DMS79 (cell line): ENCODE measurements at regions not wholly inside any gene's neighbourhood (a gene's known extent, or its start where the extent isn't known, plus 50 kb on each side); places are given as distances from the start of the nearest gene placed in this dataset.

Experiments used
- DNase-seq: peaks from one replicate; lab custom pipeline; 2025; lab: John Stamatoyannopoulos, UW

DNA sequence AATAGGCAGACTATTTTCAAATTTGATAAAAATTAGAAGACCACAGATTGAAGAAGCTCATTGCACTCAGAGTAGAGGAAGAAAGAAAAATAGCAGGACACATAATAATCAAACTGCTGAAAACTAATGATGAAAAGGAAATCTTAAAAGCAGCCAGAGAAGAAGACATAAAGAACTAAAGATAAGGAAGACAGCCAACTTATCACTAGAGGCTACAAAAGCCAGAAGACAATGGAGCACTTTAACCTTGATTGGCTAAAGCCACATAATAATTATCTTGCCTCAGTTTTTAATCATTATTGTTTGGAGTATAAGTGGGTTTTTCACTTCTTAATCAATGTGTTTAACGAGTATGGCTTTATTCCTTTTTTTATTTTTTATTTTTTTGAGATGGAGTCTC is 397.6 kb downstream of the RNF144B start:
- no peak for DNase-seq

DNA sequence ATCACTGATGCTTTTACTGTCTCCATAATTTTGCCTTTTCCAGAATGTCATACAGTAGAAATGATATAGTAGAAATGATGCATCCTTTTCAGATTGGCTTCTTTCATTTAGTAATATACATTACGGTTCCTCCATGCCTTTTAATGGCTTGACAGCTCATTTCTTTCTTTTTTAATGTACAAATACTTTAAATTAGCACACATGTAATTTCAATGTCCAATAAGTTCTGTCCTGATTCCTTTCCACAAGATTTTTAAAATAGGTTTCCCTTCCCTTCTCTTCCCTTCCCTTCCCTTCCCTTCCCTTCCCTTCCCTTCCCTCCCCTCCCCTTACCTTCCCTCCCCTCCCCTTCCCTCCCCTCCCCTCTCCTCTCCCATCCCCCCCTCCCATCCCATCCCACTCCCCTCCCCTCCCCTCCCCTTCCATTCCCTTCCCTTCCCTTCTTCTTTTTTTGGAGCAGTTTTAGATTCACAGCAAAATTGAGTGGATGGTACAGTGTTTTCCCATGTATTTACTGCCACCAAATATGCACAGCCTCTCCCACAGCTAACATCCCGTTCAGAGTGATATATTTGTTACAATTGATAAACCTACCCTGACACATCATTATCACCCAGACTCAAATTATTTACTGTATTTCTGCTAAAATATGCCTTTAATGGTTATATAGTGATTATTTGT is 398.8 kb downstream of the RNF144B start:
- no peak for DNase-seq

DNA sequence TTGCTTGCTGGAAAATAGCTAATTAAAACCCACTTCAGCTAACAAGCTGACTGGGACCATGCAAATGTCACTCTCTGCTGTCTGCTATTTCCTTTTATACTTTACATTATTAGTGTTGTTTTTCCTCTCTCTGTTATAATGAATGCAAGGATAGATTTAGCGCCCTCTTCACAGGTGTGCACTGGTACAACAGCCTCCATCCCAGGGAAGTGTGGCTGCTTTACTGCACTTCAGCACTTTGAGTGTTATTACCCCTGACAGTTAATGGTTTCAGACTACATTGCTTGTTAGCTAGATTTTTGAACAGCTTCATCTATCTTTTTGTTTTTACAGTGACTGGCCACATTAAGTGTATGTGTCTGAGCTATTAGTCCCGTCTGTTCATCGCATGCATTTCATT is 405.7 kb downstream of the RNF144B start:
- no peak for DNase-seq

GRCh38 chr6:18795726-18796125 is 408.6 kb downstream of the RNF144B start:
- no peak for DNase-seq

GRCh38 chr6:18820725-18821124 is 433.6 kb downstream of the RNF144B start:
- DNase-seq, result no peak

- no peak for DNase-seq
These were observed 436.7 kb downstream of the RNF144B start for GRCh38 chr6:18823782-18824386.

GRCh38 chr6:18829272-18829870 is 442.2 kb downstream of the RNF144B start:
- DNase-seq, result no peak

GRCh38 chr6:18835976-18836375 is 448.8 kb downstream of the RNF144B start:
- no peak for DNase-seq

DNA sequence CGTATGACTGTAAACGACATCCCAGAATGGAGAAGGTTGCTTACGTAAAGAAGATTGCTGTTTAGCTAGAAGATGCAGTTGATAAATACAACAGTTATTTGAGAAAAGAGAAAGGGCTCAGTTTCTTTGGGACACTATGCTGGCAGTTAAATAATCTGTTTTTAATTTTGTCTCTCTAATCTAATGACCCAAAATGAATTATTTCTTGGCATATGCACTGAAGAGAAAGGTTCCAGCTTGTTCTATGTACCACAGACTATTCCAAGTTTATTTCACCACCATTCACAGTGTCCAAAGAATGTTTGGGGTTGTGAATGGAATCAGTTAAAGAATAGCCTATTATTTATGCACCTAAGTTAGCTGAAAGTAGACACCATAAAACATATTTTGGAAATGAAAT is 449.9 kb downstream of the RNF144B start:
- no peak for DNase-seq

- DNase-seq, result no peak
These were observed 455.4 kb downstream of the RNF144B start for GRCh38 chr6:18842534-18842933.

- peak; percentile 28 for DNase-seq
These were observed 458.7 kb downstream of the RNF144B start for GRCh38 chr6:18845896-18846295.

DNA sequence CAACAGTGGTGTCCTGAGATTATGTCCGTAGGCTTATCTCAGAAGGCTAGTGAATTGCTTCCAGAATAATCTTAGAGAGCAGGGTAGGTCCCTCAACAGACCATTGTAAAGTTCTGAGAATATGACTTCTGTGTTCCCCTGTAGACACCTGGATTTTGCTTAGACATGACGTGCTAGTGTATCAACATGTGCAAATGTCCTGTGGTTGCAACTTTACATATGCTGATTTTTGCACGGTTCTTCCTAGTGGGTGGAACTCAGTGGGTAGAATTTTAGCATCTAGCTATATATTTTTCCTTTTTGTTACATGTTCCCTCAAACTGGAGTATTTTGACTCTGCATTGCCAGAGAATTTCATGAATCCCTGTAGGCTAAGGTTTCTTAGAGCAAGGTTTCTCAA is 459.2 kb downstream of the RNF144B start:
- no peak for DNase-seq

- peak; percentile 94 for DNase-seq
These were observed 474.1 kb downstream of the RNF144B start for GRCh38 chr6:18861204-18861603.

DNA sequence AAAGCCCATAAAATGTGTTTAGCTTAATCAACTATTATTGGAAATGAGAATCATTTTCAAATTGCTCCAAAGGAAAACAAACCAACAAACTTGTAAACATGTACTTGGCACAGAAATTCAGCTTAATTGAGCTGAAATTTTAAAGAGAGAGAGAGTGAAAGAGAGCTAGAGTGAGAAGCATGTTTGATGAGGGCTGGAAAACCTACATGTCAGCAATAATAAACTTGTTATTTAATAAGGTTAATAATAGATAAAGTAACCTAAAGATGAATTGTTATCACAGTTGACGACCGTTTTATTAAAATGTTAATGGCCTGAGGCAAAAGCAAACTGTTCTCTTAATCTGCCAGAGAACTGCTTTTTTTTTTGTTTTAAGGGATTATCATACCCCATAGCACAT is 496.1 kb downstream of the RNF144B start:
- no peak for DNase-seq

GRCh38 chr6:18883851-18884250 is 496.7 kb downstream of the RNF144B start:
- DNase-seq, result no peak

DNA sequence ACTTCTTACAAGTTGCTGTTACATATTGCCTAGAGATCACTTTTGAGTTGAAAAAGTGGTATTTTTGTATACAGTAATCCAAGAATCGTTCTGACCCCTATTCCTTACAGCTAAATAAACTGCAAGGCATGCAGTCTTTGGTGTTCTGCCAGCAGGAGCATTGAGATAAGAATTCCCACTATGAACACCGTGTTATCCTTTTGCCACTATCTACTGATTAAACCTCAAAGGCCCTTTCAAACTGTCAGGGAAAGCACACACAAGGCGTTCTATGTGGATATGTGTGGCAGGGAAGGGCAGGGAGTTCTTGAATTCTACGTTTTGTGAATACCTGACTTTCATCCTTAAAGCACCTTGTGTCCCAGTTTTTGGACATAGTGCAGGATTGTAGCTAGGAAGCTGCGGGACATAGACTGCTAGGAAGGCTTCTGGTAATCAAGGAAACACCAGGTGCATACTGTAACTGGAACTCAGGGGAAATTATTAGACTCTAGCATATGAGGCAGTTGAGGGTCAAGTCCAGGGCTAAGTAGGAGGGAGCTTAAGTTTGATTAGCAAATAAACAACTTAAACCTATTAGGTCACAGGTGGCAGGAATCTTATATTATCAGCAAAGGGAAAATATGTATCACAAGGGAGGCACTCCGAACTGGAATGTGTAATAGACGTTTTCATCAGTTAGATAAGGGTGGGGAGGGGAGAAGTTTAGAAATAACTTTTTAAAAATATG is 506.6 kb downstream of the RNF144B start:
- DNase-seq, result no peak

- DNase-seq, result no peak
These were observed 510.2 kb downstream of the RNF144B start for GRCh38 chr6:18897350-18897749.

DNA sequence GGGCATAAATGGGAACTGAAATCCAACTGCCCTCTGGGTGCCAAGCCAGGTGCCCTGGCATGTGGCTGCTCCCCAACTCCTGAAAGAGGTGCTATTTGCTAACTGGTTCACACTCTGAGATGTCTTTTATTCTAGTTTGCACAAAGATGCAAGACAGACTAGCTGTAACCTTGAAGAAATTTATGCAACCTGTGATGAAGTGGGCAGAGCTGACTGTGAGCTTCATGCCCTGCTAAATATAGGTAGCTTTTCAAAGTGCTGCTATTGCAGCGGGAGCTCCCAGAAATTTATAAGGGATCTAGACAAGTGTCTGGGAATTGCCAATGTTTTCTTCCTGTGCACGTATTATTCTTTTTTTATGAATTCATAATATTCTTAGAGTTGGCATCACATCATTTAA is 517.5 kb downstream of the RNF144B start:
- no peak for DNase-seq

DNA sequence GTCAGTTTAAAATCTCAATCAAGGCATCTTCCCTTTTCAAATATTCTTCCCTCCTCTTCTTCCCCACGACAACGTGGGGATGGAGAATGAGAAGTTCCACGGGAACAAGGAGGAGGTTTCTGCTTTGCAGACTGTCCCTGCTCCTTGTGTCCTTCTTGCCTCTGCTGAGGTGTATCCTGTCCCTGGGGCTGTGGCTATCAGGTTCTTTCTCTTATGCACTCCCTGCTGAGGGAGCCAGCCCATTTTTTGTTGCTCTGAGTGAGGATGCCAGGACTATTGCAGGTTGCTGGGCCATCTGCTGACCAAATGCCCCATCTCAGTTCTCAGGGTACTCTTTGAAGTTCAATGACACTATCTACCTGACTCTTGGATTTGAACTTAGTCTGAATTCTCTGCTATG is 533.6 kb downstream of the RNF144B start:
- DNase-seq, result no peak

DNA sequence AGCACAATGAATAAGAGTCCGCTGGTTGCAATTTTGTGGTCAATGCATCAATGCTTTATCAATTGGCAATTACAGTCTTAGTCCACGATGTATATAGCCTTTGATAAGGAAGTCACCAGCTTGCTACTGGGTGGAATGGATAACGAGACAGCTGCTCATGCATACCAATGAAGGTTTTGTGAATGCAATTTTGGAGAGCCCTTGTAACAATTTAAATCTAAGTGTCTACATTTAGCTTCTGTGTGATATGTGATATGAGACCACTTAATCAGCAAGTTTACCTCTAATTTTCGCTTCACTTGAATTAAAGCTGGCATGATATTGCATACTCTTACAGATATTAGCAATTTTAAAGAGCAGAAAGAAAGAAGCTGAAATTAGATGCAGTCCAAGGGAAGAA is 543.9 kb downstream of the RNF144B start:
- peak; percentile 85 for DNase-seq

- no peak for DNase-seq
These were observed 571.0 kb downstream of the RNF144B start for GRCh38 chr6:18958146-18958545.

GRCh38 chr6:18961566-18961965 is 574.4 kb downstream of the RNF144B start:
- no peak for DNase-seq

DNA sequence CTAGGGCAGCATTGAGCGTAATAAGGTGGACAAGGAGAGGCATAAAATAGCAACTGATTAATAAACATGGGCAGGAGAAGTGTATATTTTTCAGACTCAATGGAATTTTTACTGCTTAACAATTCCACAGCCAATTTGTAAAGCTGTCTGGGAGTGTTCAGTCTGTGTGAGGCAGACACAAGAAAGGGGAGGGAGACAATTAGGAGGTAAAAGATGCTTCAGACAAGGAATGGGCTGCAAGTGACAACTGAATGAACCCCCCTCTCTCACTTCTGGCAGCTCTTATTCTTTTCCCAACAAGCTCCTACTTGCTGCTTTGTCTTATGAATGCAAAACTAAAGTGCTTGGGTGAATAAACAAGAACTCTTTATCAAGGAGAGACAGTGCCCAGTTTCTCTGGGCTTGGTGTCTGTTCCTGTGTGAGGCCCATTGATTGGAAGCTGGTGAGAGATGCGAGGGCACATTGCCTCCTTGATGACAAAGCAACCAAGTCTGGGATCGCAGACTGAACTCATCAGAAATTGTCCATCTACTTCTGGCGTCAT is 575.3 kb downstream of the RNF144B start:
- DNase-seq, result no peak
